PC-9 (cell line): ENCODE measurements at regions not wholly inside any gene's neighbourhood (a gene's known extent, or its start where the extent isn't known, plus 50 kb on each side); places are given as distances from the start of the nearest gene placed in this dataset.

Experiments used
- BruUV-seq: library from RNA; stranded (reverse); fragments of 400-500 nt; replicated peaks from 2 replicates; lab custom pipeline; 2021; lab: Mats Ljungman, UMichigan
- CTCF ChIA-PET: fragments of 300-600 bp; sonication (Branson Sonifier 250); formaldehyde crosslinking; loops from one replicate; lab custom pipeline; 2022; ENCODE audit warnings: antibody characterized with exemption; lab: Charles Lee
- POLR2A ChIA-PET: fragments of 300-600 bp; sonication (Branson Sonifier 250); formaldehyde crosslinking; loops from one replicate; lab custom pipeline; 2022; ENCODE audit warnings: antibody characterized with exemption; ENCODE audit not compliant: unreplicated experiment; lab: Charles Lee
- DNase-seq, 2 experiments: peaks; one replicate each; pipeline versions ENCODE4 v3.0.0 to v3.0.0-alpha.2; 2015 to 2022; ENCODE audit warnings: mixed read lengths in 1 of 2
- H2AFZ ChIP-seq: fragments of 200-600 bp; sonication (generic); 2 replicates; pipeline ENCODE4 v1.8.1; 2017; ENCODE audit warnings: antibody characterized with exemption
- H3F3A ChIP-seq: fragments of 200-600 bp; sonication (generic); 2 replicates; pipeline ENCODE4 v1.8.1; 2017; ENCODE audit warnings: antibody characterized with exemption, mild to moderate bottlenecking, low read depth; ENCODE audit not compliant: insufficient read depth
- H3K27ac ChIP-seq: fragments of 200-600 bp; sonication (generic); 2 replicates; pipeline ENCODE4 v1.6.1; 2016; ENCODE audit warnings: mixed run types
- H3K27me3 ChIP-seq: fragments of 200-600 bp; sonication (generic); 2 replicates; pipeline ENCODE4 v1.6.1; 2016; ENCODE audit warnings: low read depth, mixed run types; ENCODE audit not compliant: insufficient read depth
- H3K36me3 ChIP-seq: fragments of 200-600 bp; sonication (generic); 2 replicates; pipeline ENCODE4 v1.6.1; 2016; ENCODE audit warnings: low read depth, mixed run types
- H3K4me1 ChIP-seq: fragments of 200-600 bp; sonication (generic); replicated peaks from 2 replicates; pipeline ENCODE4 v1.6.1; 2016; ENCODE audit warnings: mixed run types; ENCODE audit not compliant: insufficient read depth
- H3K4me2 ChIP-seq: fragments of 200-600 bp; sonication (generic); 2 replicates; pipeline ENCODE4 v1.6.1; 2017; ENCODE audit warnings: mixed run types
- H3K4me3 ChIP-seq: fragments of 200-600 bp; sonication (generic); 2 replicates; pipeline ENCODE4 v1.6.1; 2016; ENCODE audit warnings: mixed run types
- H3K79me2 ChIP-seq: fragments of 200-600 bp; sonication (generic); 2 replicates; pipeline ENCODE4 v1.6.1; 2017; ENCODE audit warnings: low read depth, mixed run types
- H3K9me2 ChIP-seq: fragments of 200-600 bp; sonication (generic); 2 replicates; pipeline ENCODE4 v1.8.1; 2017; ENCODE audit warnings: mild to moderate bottlenecking; ENCODE audit not compliant: insufficient read depth
- H3K9me3 ChIP-seq: fragments of 200-600 bp; sonication (generic); 2 replicates; pipeline ENCODE4 v1.8.1; 2016; ENCODE audit warnings: low read depth; ENCODE audit not compliant: insufficient read depth
- H4K20me1 ChIP-seq: fragments of 200-600 bp; sonication (generic); 2 replicates; pipeline ENCODE4 v1.8.1; 2017; ENCODE audit not compliant: insufficient read depth
- CTCF ChIP-seq: fragments of 200-600 bp; sonication (generic); conservative IDR thresholded peaks from 2 replicates; pipeline ENCODE4 v1.6.1; 2017; ENCODE audit warnings: mixed run types, antibody characterized with exemption, mild to moderate bottlenecking, moderate library complexity
- EZH2 ChIP-seq: fragments of 200-600 bp; sonication (generic); IDR thresholded peaks from 2 replicates; pipeline ENCODE4 v1.8.0; 2017; ENCODE audit warnings: antibody characterized with exemption, low read depth
- intact Hi-C: fragments of 100-400 bp; cut with micrococcal nuclease; formaldehyde crosslinking; loops from one replicate; pipeline ENCODE4 v1.10.0; 2022; ENCODE audit not compliant: unreplicated experiment

- ChIA-PET CTCF (no interaction called here), POLR2A (no interaction called here)
- Histone ChIP-seq H3K9me2 (no peaks in the 10 kb centered on the region), H3K4me2 (no peak overlapping the region), H3K4me1 (0 out of 2 replicates have a peak, but pooled peaks cover 3% of the 10 kb centered on the region), H3K9me3 (no peaks in the 10 kb centered on the region), H3K4me3 (no peak overlapping the region), H3K79me2 (no peaks in the 10 kb centered on the region), H4K20me1 (no peaks in the 10 kb centered on the region), H2AFZ (no peak overlapping the region), H3K27me3 (no peaks in the 10 kb centered on the region), H3K27ac (no peak overlapping the region), H3F3A (no peaks in the 10 kb centered on the region), H3K36me3 (no peaks in the 10 kb centered on the region)
- BruUV-seq = no TSS peak
- no peak for DNase-seq
- TF ChIP-seq CTCF (no peak), EZH2 (no peak)
- intact Hi-C loops = no loop called here
These were observed 76.4 kb downstream of the OAT start for GRCh38 chr10:124342136-124342820.

GRCh38 chr10:124341768-124342135 lies 77.0 kb downstream of the OAT start:
- Histone ChIP-seq H3K4me3 (no peak overlapping the region), H3F3A (no peaks in the 10 kb centered on the region), H3K27ac (no peak overlapping the region), H3K9me2 (no peaks in the 10 kb centered on the region), H3K27me3 (no peaks in the 10 kb centered on the region), H3K79me2 (no peaks in the 10 kb centered on the region), H3K4me1 (0 out of 2 replicates have a peak, but pooled peaks cover 3% of the 10 kb centered on the region), H3K36me3 (no peaks in the 10 kb centered on the region), H2AFZ (no peak overlapping the region), H3K4me2 (no peak overlapping the region), H3K9me3 (no peaks in the 10 kb centered on the region), H4K20me1 (no peaks in the 10 kb centered on the region)
- BruUV-seq = no TSS peak
- ChIA-PET CTCF (no interaction called here), POLR2A (no interaction called here)
- no peak for TF ChIP-seq CTCF
- TF ChIP-seq EZH2 = no peak
- intact Hi-C loops = no loop called here
- DNase-seq = no peak

GRCh38 chr10:124340033-124340760 lies 78.5 kb downstream of the OAT start:
- H3K9me3 ChIP-seq = no peaks in the 10 kb centered on the region
- no peaks in the 10 kb centered on the region for H3K36me3 ChIP-seq
- no peak overlapping the region for H3K4me3 ChIP-seq
- POLR2A ChIA-PET = no interaction called here
- no TSS peak for BruUV-seq
- 0 out of 2 replicates have a peak, but pooled peaks cover 3% of the 10 kb centered on the region for H3K4me1 ChIP-seq
- no peak overlapping the region for H3K4me2 ChIP-seq
- H3K27me3 ChIP-seq = no peaks in the 10 kb centered on the region
- H4K20me1 ChIP-seq = no peaks in the 10 kb centered on the region
- no peak overlapping the region for H3K27ac ChIP-seq
- no peak for DNase-seq
- intact Hi-C loops = no loop called here
- no peaks in the 10 kb centered on the region for H3F3A ChIP-seq
- H3K9me2 ChIP-seq = no peaks in the 10 kb centered on the region
- no peak overlapping the region for H2AFZ ChIP-seq
- CTCF ChIA-PET = no interaction called here
- TF ChIP-seq EZH2 (no peak), CTCF (no peak)
- H3K79me2 ChIP-seq = no peaks in the 10 kb centered on the region
